ENCODE measurements at regions not wholly inside any gene's neighbourhood (a gene's known extent, or its start where the extent isn't known, plus 50 kb on each side); places are given as distances from the start of the nearest gene placed in this dataset.

DNA sequence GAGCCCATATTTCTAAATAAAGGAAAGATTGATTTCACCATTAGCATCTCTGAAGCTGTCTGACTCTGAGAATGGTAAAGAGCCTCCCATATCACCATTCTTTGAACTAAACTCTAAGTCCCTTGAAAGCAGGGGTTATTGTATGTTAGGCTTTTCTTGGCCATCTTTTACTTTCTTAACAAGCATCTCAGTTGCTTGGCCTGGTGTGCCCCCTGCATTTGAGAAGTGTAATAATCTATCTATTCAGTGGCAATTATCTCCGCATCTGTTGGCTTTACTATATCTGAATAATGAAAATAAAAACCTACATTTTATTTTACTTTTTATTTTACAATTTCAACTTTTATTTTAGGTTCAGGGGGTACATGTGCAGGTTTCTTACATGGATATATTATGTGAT is 128.3 kb upstream of the ARMCX2 start:
- TF ChIP-seq, protein P1, sequence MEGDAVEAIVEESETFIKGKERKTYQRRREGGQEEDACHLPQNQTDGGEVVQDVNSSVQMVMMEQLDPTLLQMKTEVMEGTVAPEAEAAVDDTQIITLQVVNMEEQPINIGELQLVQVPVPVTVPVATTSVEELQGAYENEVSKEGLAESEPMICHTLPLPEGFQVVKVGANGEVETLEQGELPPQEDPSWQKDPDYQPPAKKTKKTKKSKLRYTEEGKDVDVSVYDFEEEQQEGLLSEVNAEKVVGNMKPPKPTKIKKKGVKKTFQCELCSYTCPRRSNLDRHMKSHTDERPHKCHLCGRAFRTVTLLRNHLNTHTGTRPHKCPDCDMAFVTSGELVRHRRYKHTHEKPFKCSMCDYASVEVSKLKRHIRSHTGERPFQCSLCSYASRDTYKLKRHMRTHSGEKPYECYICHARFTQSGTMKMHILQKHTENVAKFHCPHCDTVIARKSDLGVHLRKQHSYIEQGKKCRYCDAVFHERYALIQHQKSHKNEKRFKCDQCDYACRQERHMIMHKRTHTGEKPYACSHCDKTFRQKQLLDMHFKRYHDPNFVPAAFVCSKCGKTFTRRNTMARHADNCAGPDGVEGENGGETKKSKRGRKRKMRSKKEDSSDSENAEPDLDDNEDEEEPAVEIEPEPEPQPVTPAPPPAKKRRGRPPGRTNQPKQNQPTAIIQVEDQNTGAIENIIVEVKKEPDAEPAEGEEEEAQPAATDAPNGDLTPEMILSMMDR (conservative IDR thresholded peaks at IDR 0.05 in 1 of 2, IDR thresholded peaks at IDR 0.05 in 1 of 2; ENCODE audit: extremely low read depth in 1 of 2, insufficient read depth in 1 of 2, low read depth in 1 of 2, low read length in 2 of 2), result no peak
- TF ChIP-seq EZH2 (IDR thresholded peaks at IDR 0.05; ENCODE audit: borderline replicate concordance, low read length), result no peak
